ENCODE measurements at regions not wholly inside any gene's neighbourhood (a gene's known extent, or its start where the extent isn't known, plus 50 kb on each side); places are given as distances from the start of the nearest gene placed in this dataset.

GRCh38 chr15:85305050-85305449 lies 75.4 kb upstream of the AKAP13 start:
- DNase-seq (ENCODE audit: low read depth in 3 of 3, low spot score in 2 of 3): no peak

- no peak for DNase-seq (ENCODE audit: low read depth in 3 of 3, low spot score in 2 of 3)
Observed at GRCh38 chr15:85306946-85307686, 73.3 kb upstream of the AKAP13 start.

- no peak for DNase-seq (ENCODE audit: low read depth in 3 of 3, low spot score in 2 of 3)
Observed at GRCh38 chr15:85307687-85308045, 72.7 kb upstream of the AKAP13 start.

GRCh38 chr15:85311647-85312046 lies 68.8 kb upstream of the AKAP13 start:
- no peak for DNase-seq (ENCODE audit: low read depth in 3 of 3, low spot score in 2 of 3)

- DNase-seq (ENCODE audit: low read depth in 3 of 3, low spot score in 2 of 3): no peak
Observed at GRCh38 chr15:85312486-85312885, 67.9 kb upstream of the AKAP13 start.

GRCh38 chr15:85312929-85313331 lies 67.5 kb upstream of the AKAP13 start:
- no peak for DNase-seq (ENCODE audit: low read depth in 3 of 3, low spot score in 2 of 3)

- no peak for DNase-seq (ENCODE audit: low read depth in 3 of 3, low spot score in 2 of 3)
Observed at GRCh38 chr15:85313339-85313738, 67.1 kb upstream of the AKAP13 start.

GRCh38 chr15:85314146-85314545 lies 66.3 kb upstream of the AKAP13 start:
- no peak for DNase-seq (ENCODE audit: low read depth in 3 of 3, low spot score in 2 of 3)

- no peak for DNase-seq (ENCODE audit: low read depth in 3 of 3, low spot score in 2 of 3)
Observed at GRCh38 chr15:85314633-85315032, 65.8 kb upstream of the AKAP13 start.

- no peak for DNase-seq (ENCODE audit: low read depth in 3 of 3, low spot score in 2 of 3)
Observed at GRCh38 chr15:85316244-85316934, 64.0 kb upstream of the AKAP13 start.

GRCh38 chr15:85318048-85318731 lies 62.2 kb upstream of the AKAP13 start:
- DNase-seq (ENCODE audit: low read depth in 3 of 3, low spot score in 2 of 3): no peak

GRCh38 chr15:85318732-85319076 lies 61.7 kb upstream of the AKAP13 start:
- no peak for DNase-seq (ENCODE audit: low read depth in 3 of 3, low spot score in 2 of 3)

GRCh38 chr15:85324202-85324601 lies 56.2 kb upstream of the AKAP13 start:
- DNase-seq (ENCODE audit: low read depth in 3 of 3, low spot score in 2 of 3): no peak

GRCh38 chr15:85325834-85326233 lies 54.6 kb upstream of the AKAP13 start:
- no peak for DNase-seq (ENCODE audit: low read depth in 3 of 3, low spot score in 2 of 3)

- DNase-seq (ENCODE audit: low read depth in 3 of 3, low spot score in 2 of 3): no peak
Observed at GRCh38 chr15:85326291-85326690, 54.1 kb upstream of the AKAP13 start.

GRCh38 chr15:85327820-85328219 lies 52.6 kb upstream of the AKAP13 start:
- DNase-seq (ENCODE audit: low read depth in 3 of 3, low spot score in 2 of 3): no peak

- no peak for DNase-seq (ENCODE audit: low read depth in 3 of 3, low spot score in 2 of 3)
Observed at GRCh38 chr15:85329561-85330422, 50.6 kb upstream of the AKAP13 start.
